Heart left ventricle (tissue), 16 donors: ENCODE measurements at regions not wholly inside any gene's neighbourhood (a gene's known extent, or its start where the extent isn't known, plus 50 kb on each side); places are given as distances from the start of the nearest gene placed in this dataset.

Experiments used
- ATAC-seq, 4 donors: fragments of 200-7000 bp; cut with Tn5 transposase; one replicate each; pipeline ENCODE4 v1.9.1; 2020 to 2022; ENCODE audit warnings: moderate library complexity in 4 of 4, mild to moderate bottlenecking in 3 of 4, moderate number of reproducible peaks in 1 of 4
- DNase-seq, 5 donors: peaks; one replicate each; pipeline ENCODE4 v3.0.0-alpha.2; 2020
- H3K27ac ChIP-seq, 12 donors: fragments of 200-600 bp; sonication (generic) in 4 of 12; one replicate each; pipeline versions ENCODE4 v1.5.0 to v1.8.0; 2016 to 2022; ENCODE audit warnings: mild to moderate bottlenecking in 2 of 12
- H3K27me3 ChIP-seq, 9 donors: fragments of 200-600 bp; sonication (generic) in 2 of 9; one replicate each; pipeline versions ENCODE4 v1.5.1 to v1.8.0; 2016 to 2022; ENCODE audit warnings: mild to moderate bottlenecking in 3 of 9
- H3K36me3 ChIP-seq, 9 donors: fragments of 200-600 bp; sonication (generic) in 2 of 9; one replicate each; pipeline versions ENCODE4 v1.5.0 to v1.8.0; 2018 to 2022; ENCODE audit warnings: mild to moderate bottlenecking in 2 of 9
- H3K4me1 ChIP-seq, 12 donors: fragments of 200-600 bp; sonication (generic) in 4 of 12; one replicate each; pipeline versions ENCODE4 v1.5.0 to v1.8.0; 2016 to 2022; ENCODE audit warnings: mild to moderate bottlenecking in 3 of 12
- H3K4me3 ChIP-seq, 12 donors: fragments of 200-600 bp; sonication (generic) in 4 of 12; one replicate each; pipeline versions ENCODE4 v1.5.0 to v1.8.0; 2017 to 2022; ENCODE audit warnings: mild to moderate bottlenecking in 9 of 12, moderate library complexity in 4 of 12
- H3K9me3 ChIP-seq, 12 donors: fragments of 200-600 bp; sonication (generic) in 4 of 12; one replicate each; pipeline versions ENCODE4 v1.5.0 to v1.8.0; 2016 to 2022; ENCODE audit warnings: mild to moderate bottlenecking in 1 of 12
- POLR2A ChIP-seq, 2 donors: fragments of 450-650 bp; IDR thresholded peaks; one replicate each; pipeline ENCODE4 v1.6.1; 2017; ENCODE audit warnings: antibody characterized with exemption in 2 of 2, mild to moderate bottlenecking in 2 of 2, moderate library complexity in 2 of 2
- WGBS, 4 donors: extraction: QIAGEN DNeasy Blood & Tissue Kit in 2 of 4; methylation state at CpG; one replicate each; pipeline versions ENCODE4 v1.1.5 to v1.1.7; 2013 to 2018; 5-methylcytosine and 5-hydroxymethylcytosine counted together
- intact Hi-C, 10 donors: fragments of 100-400 bp; cut with DNase I; formaldehyde crosslinking; loops; one replicate each; pipeline versions ENCODE4 v1.11.1 to v1.14.2; 2022
- TF ChIP-seq, protein P1 (sequence below), 12 donors: fragments of 200-600 bp; sonication (generic) in 4 of 12; IDR thresholded peaks; one replicate each; pipeline versions ENCODE4 v1.5.0 to v1.8.0; 2018 to 2022; ENCODE audit warnings: antibody characterized with exemption in 12 of 12, mild to moderate bottlenecking in 5 of 12
- donor health status: ischemic (EF 13 %, LVEDD 7.1; RV severe dilation, severe dysfunction).
- donor health status: healthy with polysubstance abuse.
- donor health status: DM: no; HTN: yes; CAD: no.
- donor health status: DM: no; HTN: no; CAD: no.
- donor health status: ischemic (EF 25% LVEDD 6.9; RV normal size, moderate dysfunction).
- donor health status: ischemic (EF 25% LVEDD 5.7; RV mildly dilated, moderate dysfunction).
- donor health status: healthy.
- donor health status: DM: yes; HTN: yes; CAD: no.
- donor health status: ischemic (EF 35%, LVEDD 5.7; RV mildly dilated, moderate dysfunction).
- donor health status: nonischemic (EF 11% LVEDD 7.7; RV severe dilation, severe dysfunction).
- donor health status: DM: yes; HTN: yes; CAD: no.
- donor health status: PGD.
- donor health status: ischemic (EF 29% LVEDD 5.4; RV normal size, mild dysfunction).
- donor health status: nonischemic (EF 23%, LVEDD 6.1; RV moderate dilation, normal function).

DNA sequence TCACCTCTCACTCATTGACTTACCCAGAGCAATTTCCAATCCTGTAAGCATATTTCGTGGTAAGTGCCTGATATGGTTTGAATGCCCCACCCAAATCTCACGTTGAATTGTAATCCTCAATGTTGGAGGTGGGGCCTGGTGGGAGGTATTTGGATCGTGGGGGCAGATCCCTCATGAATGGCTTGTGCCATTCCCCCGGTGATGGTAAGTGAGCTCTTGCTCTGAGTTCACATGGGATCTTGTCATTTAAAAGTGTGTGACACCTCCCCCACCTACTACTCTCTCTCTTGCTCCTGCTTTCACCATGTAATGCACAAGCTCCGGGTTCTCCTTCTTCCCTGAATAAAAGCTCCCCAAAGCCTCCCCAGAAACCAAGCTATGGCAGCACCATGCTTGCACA is 1165.5 kb downstream of the CDH12 start:
- intact Hi-C loops, result no loop called here
- WGBS, 4 donors, result 65 to 78% (median 72%) methylated on average over 5 of the region's 5 CpGs
- DNase-seq (no peak), ATAC-seq (no peak)
- Histone ChIP-seq H3K9me3 (no peaks in the 10 kb centered on the region), H3K27ac (no peak overlapping the region), H3K27me3 (no peaks in the 10 kb centered on the region), H3K36me3 (no peaks in the 10 kb centered on the region), H3K4me3 (no peak overlapping the region), H3K4me1 (no peaks in the 10 kb centered on the region)
- TF ChIP-seq POLR2A (IDR thresholded peaks at IDR 0.05), result no peak
- TF ChIP-seq, protein P1, sequence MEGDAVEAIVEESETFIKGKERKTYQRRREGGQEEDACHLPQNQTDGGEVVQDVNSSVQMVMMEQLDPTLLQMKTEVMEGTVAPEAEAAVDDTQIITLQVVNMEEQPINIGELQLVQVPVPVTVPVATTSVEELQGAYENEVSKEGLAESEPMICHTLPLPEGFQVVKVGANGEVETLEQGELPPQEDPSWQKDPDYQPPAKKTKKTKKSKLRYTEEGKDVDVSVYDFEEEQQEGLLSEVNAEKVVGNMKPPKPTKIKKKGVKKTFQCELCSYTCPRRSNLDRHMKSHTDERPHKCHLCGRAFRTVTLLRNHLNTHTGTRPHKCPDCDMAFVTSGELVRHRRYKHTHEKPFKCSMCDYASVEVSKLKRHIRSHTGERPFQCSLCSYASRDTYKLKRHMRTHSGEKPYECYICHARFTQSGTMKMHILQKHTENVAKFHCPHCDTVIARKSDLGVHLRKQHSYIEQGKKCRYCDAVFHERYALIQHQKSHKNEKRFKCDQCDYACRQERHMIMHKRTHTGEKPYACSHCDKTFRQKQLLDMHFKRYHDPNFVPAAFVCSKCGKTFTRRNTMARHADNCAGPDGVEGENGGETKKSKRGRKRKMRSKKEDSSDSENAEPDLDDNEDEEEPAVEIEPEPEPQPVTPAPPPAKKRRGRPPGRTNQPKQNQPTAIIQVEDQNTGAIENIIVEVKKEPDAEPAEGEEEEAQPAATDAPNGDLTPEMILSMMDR (IDR thresholded peaks at IDR 0.05), result no peak

DNA sequence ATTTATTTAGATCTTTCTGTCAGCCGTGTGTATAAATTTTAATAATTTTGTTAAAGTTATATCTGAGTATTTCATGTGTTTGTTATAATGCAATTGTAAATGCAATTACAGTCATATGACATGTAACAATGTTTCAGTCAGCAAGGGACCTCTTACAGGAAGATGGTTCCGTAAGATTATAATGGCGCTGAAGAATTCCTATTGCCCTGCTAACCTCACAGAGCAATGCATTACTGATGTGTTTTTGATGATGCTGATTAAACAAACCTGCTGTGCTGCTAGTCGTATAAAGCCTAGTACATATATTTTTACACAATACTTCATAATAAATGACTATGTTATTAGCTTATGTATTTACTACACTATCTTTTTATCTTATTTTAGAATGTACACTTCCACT is 1166.4 kb downstream of the CDH12 start:
- no peak overlapping the region for H3K27ac ChIP-seq

DNA sequence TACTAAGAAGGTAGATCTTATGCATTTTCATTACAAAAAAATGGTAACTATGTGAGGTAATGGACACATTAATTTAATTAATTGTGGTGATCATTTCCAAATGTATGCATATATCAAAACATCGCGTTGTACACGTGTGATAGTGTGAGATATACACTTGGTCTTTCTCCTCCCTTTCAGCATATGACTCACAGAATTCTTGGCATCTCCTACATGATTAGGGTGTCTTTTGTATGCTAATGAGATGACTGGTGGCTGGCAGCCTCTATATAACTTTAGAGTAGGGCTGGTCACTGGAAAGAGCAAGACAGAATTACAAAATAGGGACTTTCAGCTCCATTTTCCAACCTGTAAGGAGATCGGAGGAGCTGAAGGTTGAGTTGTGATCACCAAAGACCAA is 1167.6 kb downstream of the CDH12 start:
- H3K27ac ChIP-seq, result no peak overlapping the region
- H3K36me3 ChIP-seq, result no peaks in the 10 kb centered on the region
- H3K27me3 ChIP-seq, result no peaks in the 10 kb centered on the region
- H3K4me3 ChIP-seq, result no peak overlapping the region
- DNase-seq (no peak), ATAC-seq (no peak)
- intact Hi-C loops, result no loop called here
- no peak for TF ChIP-seq POLR2A (IDR thresholded peaks at IDR 0.05)
- TF ChIP-seq, protein P1 (IDR thresholded peaks at IDR 0.05), result no peak
- 82 to 91% (median 86%) methylated on average over 4 of the region's 4 CpGs for WGBS, 4 donors
- no peaks in the 10 kb centered on the region for H3K4me1 ChIP-seq
- no peaks in the 10 kb centered on the region for H3K9me3 ChIP-seq

More for the DNA sequence above, 1166.4 kb downstream of the CDH12 start:
- TF ChIP-seq, protein P1 (IDR thresholded peaks at IDR 0.05), result no peak
- TF ChIP-seq POLR2A (IDR thresholded peaks at IDR 0.05), result no peak
- H3K9me3 ChIP-seq, result no peaks in the 10 kb centered on the region
- intact Hi-C loops, result no loop called here
- 83 to 95% (median 87%) methylated on average over 4 of the region's 4 CpGs for WGBS, 4 donors
- H3K27me3 ChIP-seq, result no peaks in the 10 kb centered on the region
- no peaks in the 10 kb centered on the region for H3K4me1 ChIP-seq
- no peaks in the 10 kb centered on the region for H3K36me3 ChIP-seq
- H3K4me3 ChIP-seq, result no peak overlapping the region
- ATAC-seq (no peak), DNase-seq (no peak)

DNA sequence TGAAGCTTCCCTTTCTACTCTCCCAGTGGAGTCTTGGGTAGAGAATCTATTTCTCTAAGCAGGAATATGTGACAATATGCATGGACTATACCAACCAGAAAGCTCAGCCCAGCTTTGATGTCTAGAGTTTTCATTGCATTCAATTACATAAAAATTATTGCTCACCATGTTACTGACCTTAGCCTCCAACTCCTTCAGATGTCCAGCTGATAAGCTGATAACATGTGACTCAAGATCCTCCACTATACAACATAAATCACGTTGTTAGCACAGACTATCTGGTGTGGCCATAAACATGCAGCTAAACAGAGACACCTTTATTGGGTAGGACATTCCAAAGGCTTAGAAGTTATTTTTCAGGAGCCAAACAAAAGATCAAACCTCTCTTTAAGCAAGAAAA is 1168.2 kb downstream of the CDH12 start:
- Histone ChIP-seq H3K9me3 (no peaks in the 10 kb centered on the region), H3K4me1 (no peaks in the 10 kb centered on the region), H3K4me3 (no peak overlapping the region), H3K27ac (no peak overlapping the region), H3K27me3 (no peaks in the 10 kb centered on the region), H3K36me3 (no peaks in the 10 kb centered on the region)
- intact Hi-C loops, result no loop called here
- DNase-seq (no peak), ATAC-seq (no peak)
- no peak for TF ChIP-seq POLR2A (IDR thresholded peaks at IDR 0.05)
- TF ChIP-seq, protein P1 (IDR thresholded peaks at IDR 0.05), result no peak
- WGBS, 4 donors, result 38 to 44% (median 40%) methylated on average over 1 of the region's 1 CpG
